LNCaP clone FGC (cell line): ENCODE measurements at regions not wholly inside any gene's neighbourhood (a gene's known extent, or its start where the extent isn't known, plus 50 kb on each side); places are given as distances from the start of the nearest gene placed in this dataset.

Source experiments
- DNase-seq: peaks from one replicate; pipeline ENCODE4 v3.0.0-alpha.2; 2011; ENCODE audit warnings: low read depth
- H3K4me3 ChIP-seq: 2 replicates; pipeline ENCODE4 v1.5.1; 2011; ENCODE audit warnings: mild to moderate bottlenecking, low read depth, low read length, control low read depth
- CTCF ChIP-seq: IDR thresholded peaks from 2 replicates; pipeline ENCODE4 v1.5.1; 2012; ENCODE audit warnings: mild to moderate bottlenecking; ENCODE audit not compliant: control insufficient read depth, insufficient read depth; ENCODE audit errors: extremely low read depth

DNA sequence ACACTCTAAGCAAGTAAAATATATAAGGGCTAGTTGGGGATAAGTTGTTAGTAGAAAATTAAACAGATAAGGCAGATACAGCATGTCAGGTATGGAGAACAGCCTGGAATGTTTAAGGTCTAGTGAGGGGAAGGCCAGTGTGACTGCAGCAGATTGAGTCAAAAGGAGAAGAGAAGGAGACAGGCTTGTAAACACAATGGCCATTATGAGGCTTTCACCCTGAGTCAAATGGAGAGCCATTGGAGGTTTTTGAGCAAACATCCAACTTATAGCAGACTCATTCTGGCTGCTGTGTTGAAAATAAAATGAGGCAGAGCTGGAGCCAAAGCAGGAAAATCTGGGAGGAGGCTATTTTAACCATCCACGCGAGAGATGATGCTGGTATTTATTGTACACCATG, 142.0 kb downstream of the DUSP6 start:
- no peak overlapping the region for H3K4me3 ChIP-seq
- TF ChIP-seq CTCF: no peak
- no peak for DNase-seq

DNA sequence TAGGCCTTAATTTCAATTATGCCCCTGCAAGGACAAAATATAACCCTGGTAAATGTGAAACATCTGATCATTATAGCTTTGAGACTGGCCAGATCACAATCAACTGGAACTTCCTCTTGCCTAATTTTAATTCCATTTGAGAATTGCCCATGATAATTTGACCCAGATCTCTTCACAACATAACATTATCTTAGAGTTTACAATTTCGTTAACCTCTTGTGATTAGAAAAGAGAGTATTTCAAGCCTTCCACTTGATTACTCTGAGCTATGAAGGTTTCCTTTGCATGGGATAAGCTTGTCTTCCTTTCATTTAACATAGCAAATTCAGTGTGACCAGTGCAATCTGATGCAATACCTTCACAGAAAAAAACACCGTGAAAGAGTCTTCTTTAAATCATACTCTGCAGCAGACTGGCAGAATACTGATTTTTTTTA, 143.6 kb downstream of the DUSP6 start:
- no peak for DNase-seq
- H3K4me3 ChIP-seq: no peak overlapping the region
- TF ChIP-seq CTCF: no peak

GRCh38 chr12:89206390-89206789, 145.9 kb downstream of the DUSP6 start:
- TF ChIP-seq CTCF: no peak
- H3K4me3 ChIP-seq: no peak overlapping the region
- no peak for DNase-seq

DNA sequence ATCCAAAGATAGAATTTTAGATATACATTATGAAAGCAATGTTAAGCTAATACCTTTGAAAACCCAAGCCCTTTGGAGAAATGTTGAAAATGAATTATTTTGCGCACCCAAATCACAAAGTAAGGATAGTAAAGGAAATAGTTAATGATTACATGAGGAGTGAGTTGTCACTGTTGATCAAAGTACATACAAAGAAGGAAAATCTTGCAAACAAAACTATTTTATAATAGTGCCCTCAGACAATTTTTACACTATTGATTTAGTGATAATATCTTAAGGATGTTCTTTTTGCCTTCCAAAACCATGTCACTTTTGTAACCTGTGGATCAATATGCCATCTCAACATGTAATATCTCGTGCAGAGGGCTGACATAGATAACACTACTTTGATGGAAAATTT, 146.8 kb downstream of the DUSP6 start:
- no peak for TF ChIP-seq CTCF
- no peak for DNase-seq
- no peak overlapping the region for H3K4me3 ChIP-seq

DNA sequence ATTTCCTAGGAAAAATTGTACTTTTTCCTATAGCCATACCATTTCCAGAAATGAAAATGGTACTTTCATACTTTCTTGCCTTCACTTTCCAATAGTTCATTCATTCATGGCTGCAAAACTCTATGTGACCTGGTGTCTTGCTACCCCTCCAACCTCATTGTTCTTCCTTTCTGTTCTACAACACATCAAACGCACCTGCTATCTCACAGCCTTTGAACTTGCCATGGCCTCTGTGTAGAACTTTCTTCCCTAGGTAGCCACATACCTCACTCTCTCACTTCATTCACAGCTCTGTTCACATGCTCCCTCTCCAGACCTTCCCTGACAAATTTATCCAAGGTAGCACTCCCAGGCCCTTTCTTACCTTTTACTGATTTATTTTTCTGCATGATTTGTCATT, 149.2 kb downstream of the DUSP6 start:
- no peak overlapping the region for H3K4me3 ChIP-seq
- no peak for TF ChIP-seq CTCF
- DNase-seq: no peak

DNA sequence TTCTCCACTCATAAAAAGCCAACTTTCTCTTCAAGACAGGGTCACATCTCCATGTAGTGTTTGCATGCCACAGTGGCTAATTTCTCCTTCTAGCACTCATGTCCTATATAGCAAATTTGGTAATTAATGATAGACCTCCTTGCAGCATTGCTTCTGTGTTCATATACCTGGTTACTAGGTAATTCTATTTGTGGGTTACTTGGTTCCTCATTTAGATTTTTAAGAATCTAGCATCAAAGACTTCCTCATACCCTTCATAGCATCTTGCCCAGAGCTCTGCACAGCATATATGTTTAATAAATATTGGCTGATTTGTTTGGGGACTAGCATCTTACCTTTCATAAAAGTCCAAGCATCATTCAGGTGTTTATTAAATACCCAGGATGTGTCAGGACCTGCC, 152.1 kb downstream of the DUSP6 start:
- H3K4me3 ChIP-seq: no peak overlapping the region
- TF ChIP-seq CTCF: no peak
- no peak for DNase-seq

DNA sequence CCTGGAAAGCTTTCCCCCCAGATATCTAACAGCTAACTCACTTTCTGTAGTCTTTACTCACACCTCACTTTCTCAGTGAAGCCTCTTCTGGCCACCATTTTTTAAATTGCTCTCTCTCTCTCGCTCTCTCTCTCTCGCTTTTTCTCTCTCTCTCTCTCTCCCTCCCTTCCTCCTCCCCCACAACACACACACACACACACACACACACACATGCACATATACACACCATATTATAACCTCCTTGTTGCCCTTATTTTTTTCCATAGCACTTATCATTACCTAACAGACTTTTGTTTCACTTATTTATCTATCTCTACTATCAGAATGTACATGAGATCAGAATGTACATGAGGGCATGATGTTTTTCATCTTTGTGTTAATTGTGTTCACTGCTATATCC, 156.8 kb downstream of the DUSP6 start:
- DNase-seq: no peak
- no peak for TF ChIP-seq CTCF
- no peak overlapping the region for H3K4me3 ChIP-seq
